ENCODE measurements at regions not wholly inside any gene's neighbourhood (a gene's known extent, or its start where the extent isn't known, plus 50 kb on each side); places are given as distances from the start of the nearest gene placed in this dataset.

GRCh38 chr6:4670824-4671409, 105.3 kb upstream of the CDYL start:
- no peaks in the 10 kb centered on the region for H3K79me2 ChIP-seq (ENCODE audit: insufficient read depth, low read depth)
- no peak overlapping the region for H2AFZ ChIP-seq (ENCODE audit: low read depth)
- peaks cover 5% of the 10 kb centered on the region for H3K4me1 ChIP-seq (ENCODE audit: low read depth, poor library complexity, severe bottlenecking)
- no peaks in the 10 kb centered on the region for H3K36me3 ChIP-seq (ENCODE audit: insufficient read depth)
- no peaks in the 10 kb centered on the region for H4K20me1 ChIP-seq (ENCODE audit: insufficient read depth)
- no peak overlapping the region for H3K27ac ChIP-seq
- no peak overlapping the region for H3K4me3 ChIP-seq (IDR thresholded peaks at IDR 0.05; ENCODE audit: insufficient read depth, low read depth, low read length)
- no peak overlapping the region for H3K4me2 ChIP-seq
- no peak overlapping the region for H3K9ac ChIP-seq
- TF ChIP-seq, protein P1, sequence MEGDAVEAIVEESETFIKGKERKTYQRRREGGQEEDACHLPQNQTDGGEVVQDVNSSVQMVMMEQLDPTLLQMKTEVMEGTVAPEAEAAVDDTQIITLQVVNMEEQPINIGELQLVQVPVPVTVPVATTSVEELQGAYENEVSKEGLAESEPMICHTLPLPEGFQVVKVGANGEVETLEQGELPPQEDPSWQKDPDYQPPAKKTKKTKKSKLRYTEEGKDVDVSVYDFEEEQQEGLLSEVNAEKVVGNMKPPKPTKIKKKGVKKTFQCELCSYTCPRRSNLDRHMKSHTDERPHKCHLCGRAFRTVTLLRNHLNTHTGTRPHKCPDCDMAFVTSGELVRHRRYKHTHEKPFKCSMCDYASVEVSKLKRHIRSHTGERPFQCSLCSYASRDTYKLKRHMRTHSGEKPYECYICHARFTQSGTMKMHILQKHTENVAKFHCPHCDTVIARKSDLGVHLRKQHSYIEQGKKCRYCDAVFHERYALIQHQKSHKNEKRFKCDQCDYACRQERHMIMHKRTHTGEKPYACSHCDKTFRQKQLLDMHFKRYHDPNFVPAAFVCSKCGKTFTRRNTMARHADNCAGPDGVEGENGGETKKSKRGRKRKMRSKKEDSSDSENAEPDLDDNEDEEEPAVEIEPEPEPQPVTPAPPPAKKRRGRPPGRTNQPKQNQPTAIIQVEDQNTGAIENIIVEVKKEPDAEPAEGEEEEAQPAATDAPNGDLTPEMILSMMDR (conservative IDR thresholded peaks at IDR 0.05; ENCODE audit: low read depth, low read length): no peak
- no peaks in the 10 kb centered on the region for H3K27me3 ChIP-seq (ENCODE audit: insufficient read depth, low read depth)

- Histone ChIP-seq H3K4me1 (ENCODE audit: low read depth, poor library complexity, severe bottlenecking) (peaks cover 5% of the 10 kb centered on the region), H3K36me3 (ENCODE audit: insufficient read depth) (no peaks in the 10 kb centered on the region), H3K4me3 (IDR thresholded peaks at IDR 0.05; ENCODE audit: insufficient read depth, low read depth, low read length) (no peak overlapping the region), H2AFZ (ENCODE audit: low read depth) (no peak overlapping the region), H4K20me1 (ENCODE audit: insufficient read depth) (no peaks in the 10 kb centered on the region), H3K4me2 (no peak overlapping the region), H3K9ac (no peak overlapping the region), H3K27ac (no peak overlapping the region), H3K27me3 (ENCODE audit: insufficient read depth, low read depth) (no peaks in the 10 kb centered on the region), H3K79me2 (ENCODE audit: insufficient read depth, low read depth) (no peaks in the 10 kb centered on the region)
- TF ChIP-seq, protein P1 (conservative IDR thresholded peaks at IDR 0.05; ENCODE audit: low read depth, low read length): no peak
Measured at GRCh38 chr6:4670290-4670689, 105.9 kb upstream of the CDYL start.

- Histone ChIP-seq H3K27me3 (ENCODE audit: insufficient read depth, low read depth) (no peaks in the 10 kb centered on the region), H4K20me1 (ENCODE audit: insufficient read depth) (no peaks in the 10 kb centered on the region), H3K4me2 (no peak overlapping the region), H3K4me3 (IDR thresholded peaks at IDR 0.05; ENCODE audit: insufficient read depth, low read depth, low read length) (no peak overlapping the region), H3K4me1 (ENCODE audit: low read depth, poor library complexity, severe bottlenecking) (peaks cover 5% of the 10 kb centered on the region), H3K79me2 (ENCODE audit: insufficient read depth, low read depth) (no peaks in the 10 kb centered on the region), H2AFZ (ENCODE audit: low read depth) (no peak overlapping the region), H3K36me3 (ENCODE audit: insufficient read depth) (no peaks in the 10 kb centered on the region), H3K27ac (no peak overlapping the region), H3K9ac (no peak overlapping the region)
- TF ChIP-seq, protein P1 (conservative IDR thresholded peaks at IDR 0.05; ENCODE audit: low read depth, low read length): no peak
Measured at GRCh38 chr6:4668271-4669179, 107.7 kb upstream of the CDYL start.

DNA sequence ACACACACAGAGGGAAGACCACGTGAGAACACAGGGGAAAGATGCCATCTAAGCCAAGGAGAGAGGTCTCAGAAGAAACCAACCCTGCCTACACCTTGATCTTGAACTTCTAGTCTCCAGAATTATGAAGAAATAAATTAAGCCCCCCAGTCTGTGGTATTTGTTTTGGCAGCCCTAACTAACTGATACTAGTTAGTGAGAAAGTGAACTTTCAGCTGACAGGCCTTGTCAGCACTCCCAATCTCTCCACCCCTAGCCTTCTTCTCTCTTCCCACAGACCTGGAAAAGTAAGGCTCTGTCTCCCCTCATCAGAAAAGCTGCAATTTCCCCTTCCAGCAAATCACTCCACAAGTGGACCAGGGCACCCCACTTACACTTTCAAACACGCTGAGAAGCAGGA, 108.6 kb upstream of the CDYL start:
- H2AFZ ChIP-seq (ENCODE audit: low read depth): no peak overlapping the region
- H3K9ac ChIP-seq: no peak overlapping the region
- peaks cover 2% of the 10 kb centered on the region for H3K4me1 ChIP-seq (ENCODE audit: low read depth, poor library complexity, severe bottlenecking)
- no peak overlapping the region for H3K27ac ChIP-seq
- no peak overlapping the region for H3K4me2 ChIP-seq
- no peaks in the 10 kb centered on the region for H3K27me3 ChIP-seq (ENCODE audit: insufficient read depth, low read depth)
- H3K36me3 ChIP-seq (ENCODE audit: insufficient read depth): no peaks in the 10 kb centered on the region
- TF ChIP-seq, protein P1 (conservative IDR thresholded peaks at IDR 0.05; ENCODE audit: low read depth, low read length): no peak
- no peaks in the 10 kb centered on the region for H4K20me1 ChIP-seq (ENCODE audit: insufficient read depth)
- no peak overlapping the region for H3K4me3 ChIP-seq (IDR thresholded peaks at IDR 0.05; ENCODE audit: insufficient read depth, low read depth, low read length)
- H3K79me2 ChIP-seq (ENCODE audit: insufficient read depth, low read depth): no peaks in the 10 kb centered on the region

All from KMS-11 (cell line).